IPS-20b (cell line): ENCODE measurements at regions not wholly inside any gene's neighbourhood (a gene's known extent, or its start where the extent isn't known, plus 50 kb on each side); places are given as distances from the start of the nearest gene placed in this dataset.
"Not testable (repeated sequence)": the region's sequence is repeated elsewhere in the genome, so short reads cannot be mapped to it uniquely, and the experiment has no call there.

ENCODE experiments used
- H3K27ac ChIP-seq: one replicate; pipeline ENCODE4 v1.5.1; 2013; ENCODE audit warnings: low read length
- H3K27me3 ChIP-seq: 2 replicates; pipeline ENCODE4 v1.6.1; 2013; ENCODE audit warnings: mild to moderate bottlenecking, low read length, inconsistent platforms; ENCODE audit not compliant: insufficient read depth
- H3K36me3 ChIP-seq: 2 replicates; pipeline ENCODE4 v1.6.1; 2013; ENCODE audit warnings: low read depth, mild to moderate bottlenecking, inconsistent platforms, low read length, moderate library complexity; ENCODE audit not compliant: insufficient read depth
- H3K4me1 ChIP-seq: 2 replicates; pipeline ENCODE4 v1.6.1; 2013; ENCODE audit warnings: mild to moderate bottlenecking, control low read depth, inconsistent platforms, low read length, moderate library complexity; ENCODE audit not compliant: insufficient read depth
- H3K4me3 ChIP-seq: 2 replicates; pipeline ENCODE4 v1.5.1; 2013; ENCODE audit warnings: mild to moderate bottlenecking, low read length, inconsistent platforms
- H3K9ac ChIP-seq: 2 replicates; pipeline ENCODE4 v1.6.1; 2013; ENCODE audit warnings: low read depth, mild to moderate bottlenecking, inconsistent platforms, low read length, moderate library complexity
- H3K9me3 ChIP-seq: 2 replicates; pipeline ENCODE4 v1.6.1; 2013; ENCODE audit warnings: mild to moderate bottlenecking, low read depth, low read length, inconsistent platforms; ENCODE audit not compliant: insufficient read depth

- not testable (repeated sequence) for H3K4me3 ChIP-seq, H3K9ac ChIP-seq, H3K27ac ChIP-seq, H3K36me3 ChIP-seq, H3K4me1 ChIP-seq, H3K27me3 ChIP-seq, H3K9me3 ChIP-seq
Measured at GRCh38 chr6:86731631-86732030, 205.7 kb upstream of the HTR1E start.

- not testable (repeated sequence) for H3K4me3 ChIP-seq, H3K36me3 ChIP-seq, H3K4me1 ChIP-seq, H3K27me3 ChIP-seq, H3K9ac ChIP-seq, H3K9me3 ChIP-seq, H3K27ac ChIP-seq
Measured at GRCh38 chr6:86730772-86731171, 206.6 kb upstream of the HTR1E start.

- peaks cover 9% of the 10 kb centered on the region; the same call in 1 of the 2 replicates for H3K9me3 ChIP-seq
- no peak overlapping the region for H3K27ac ChIP-seq
- no peaks in the 10 kb centered on the region for H3K36me3 ChIP-seq
- H3K9ac ChIP-seq = no peak overlapping the region
- H3K4me3 ChIP-seq = no peak overlapping the region
- H3K4me1 ChIP-seq = no peaks in the 10 kb centered on the region
- no peaks in the 10 kb centered on the region for H3K27me3 ChIP-seq
Measured at GRCh38 chr6:86730216-86730615, 207.1 kb upstream of the HTR1E start.

DNA sequence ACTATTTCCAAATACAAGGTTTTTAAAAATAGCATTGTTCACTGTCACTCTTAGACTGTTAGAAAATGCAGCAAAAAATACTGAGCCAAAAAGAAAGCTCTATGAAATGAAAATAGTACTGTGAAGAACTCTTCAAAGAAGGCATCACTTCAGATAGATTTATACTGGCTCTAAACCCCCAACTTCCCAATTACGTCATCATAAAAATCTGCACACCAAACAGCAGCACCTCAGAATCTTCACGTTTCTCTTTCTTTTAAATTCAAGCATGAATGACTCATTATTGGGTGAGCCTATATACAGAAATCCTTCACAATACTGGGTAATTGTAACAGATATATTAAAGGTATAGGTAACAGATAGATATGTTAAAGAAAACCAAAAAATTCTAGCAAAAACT lies 208.4 kb upstream of the HTR1E start:
- H3K4me1 ChIP-seq = no peaks in the 10 kb centered on the region
- peaks cover 9% of the 10 kb centered on the region; the same call in 1 of the 2 replicates for H3K9me3 ChIP-seq
- H3K27ac ChIP-seq = no peak overlapping the region
- H3K4me3 ChIP-seq = no peak overlapping the region
- no peaks in the 10 kb centered on the region for H3K36me3 ChIP-seq
- H3K27me3 ChIP-seq = no peaks in the 10 kb centered on the region
- no peak overlapping the region for H3K9ac ChIP-seq

GRCh38 chr6:86724695-86725094 lies 212.6 kb upstream of the HTR1E start:
- H3K4me3 ChIP-seq = no peak overlapping the region
- H3K27me3 ChIP-seq = no peaks in the 10 kb centered on the region
- peaks cover 1% of the 10 kb centered on the region; the same call in 1 of the 2 replicates for H3K9me3 ChIP-seq
- no peak overlapping the region for H3K27ac ChIP-seq
- no peaks in the 10 kb centered on the region for H3K4me1 ChIP-seq
- H3K9ac ChIP-seq = no peak overlapping the region
- no peaks in the 10 kb centered on the region for H3K36me3 ChIP-seq

DNA sequence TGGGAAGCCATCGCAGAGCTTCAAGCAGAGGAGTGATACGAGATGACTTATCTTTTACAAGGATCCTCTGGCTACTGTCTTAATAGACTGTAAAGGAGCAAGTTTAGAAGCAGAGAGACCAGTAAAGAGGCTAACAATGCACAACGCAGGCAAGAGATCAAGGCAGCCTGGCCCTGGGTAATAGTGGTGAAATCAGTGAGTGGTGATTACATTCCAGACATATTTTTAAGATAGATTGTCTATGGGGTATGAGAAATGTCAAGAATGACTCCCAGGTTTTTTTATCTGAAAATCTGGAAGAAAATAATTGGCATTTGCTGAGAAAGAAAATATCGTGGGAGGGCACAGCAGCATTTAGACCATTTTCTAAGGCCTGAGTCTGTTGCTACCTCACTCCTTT lies 213.6 kb upstream of the HTR1E start:
- H3K9me3 ChIP-seq = no peaks in the 10 kb centered on the region
- H3K27ac ChIP-seq = no peak overlapping the region
- H3K27me3 ChIP-seq = no peaks in the 10 kb centered on the region
- no peak overlapping the region for H3K4me3 ChIP-seq
- H3K36me3 ChIP-seq = no peaks in the 10 kb centered on the region
- H3K4me1 ChIP-seq = no peaks in the 10 kb centered on the region
- H3K9ac ChIP-seq = no peak overlapping the region

GRCh38 chr6:86723151-86723550 lies 214.2 kb upstream of the HTR1E start:
- H3K9ac ChIP-seq = no peak overlapping the region
- no peaks in the 10 kb centered on the region for H3K27me3 ChIP-seq
- no peaks in the 10 kb centered on the region for H3K9me3 ChIP-seq
- no peaks in the 10 kb centered on the region for H3K4me1 ChIP-seq
- H3K27ac ChIP-seq = no peak overlapping the region
- H3K4me3 ChIP-seq = no peak overlapping the region
- H3K36me3 ChIP-seq = no peaks in the 10 kb centered on the region

GRCh38 chr6:86722131-86722530 lies 215.2 kb upstream of the HTR1E start:
- Histone ChIP-seq H3K4me1 (no peaks in the 10 kb centered on the region), H3K9ac (no peak overlapping the region), H3K27ac (no peak overlapping the region), H3K4me3 (no peak overlapping the region), H3K9me3 (no peaks in the 10 kb centered on the region), H3K27me3 (no peaks in the 10 kb centered on the region), H3K36me3 (no peaks in the 10 kb centered on the region)

GRCh38 chr6:86715676-86716075 lies 221.7 kb upstream of the HTR1E start:
- H3K27ac ChIP-seq = no peak overlapping the region

DNA sequence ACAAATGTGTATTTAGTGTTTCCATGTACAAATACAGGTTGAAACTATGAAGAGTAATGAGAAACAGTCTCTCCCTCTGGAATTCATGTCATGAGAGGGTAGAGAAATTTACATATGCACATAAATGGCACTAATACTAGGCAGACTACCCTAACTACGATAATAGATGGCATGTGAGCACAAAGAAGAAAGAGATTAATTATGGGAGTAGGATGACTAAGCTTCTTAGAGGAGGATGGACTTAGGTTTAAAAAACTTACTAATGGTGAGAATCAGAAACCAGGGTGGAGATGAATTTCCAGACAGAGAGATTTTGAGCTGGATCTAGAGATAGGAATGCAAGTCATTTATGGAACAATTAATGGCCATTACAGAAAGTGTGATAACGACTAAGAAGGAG lies 225.3 kb upstream of the HTR1E start:
- no peaks in the 10 kb centered on the region for H3K9me3 ChIP-seq
- no peaks in the 10 kb centered on the region for H3K27me3 ChIP-seq
- H3K4me1 ChIP-seq = peaks cover 8% of the 10 kb centered on the region; the same call in 1 of the 2 replicates
- H3K27ac ChIP-seq = no peak overlapping the region
- no peak overlapping the region for H3K4me3 ChIP-seq
- no peak overlapping the region for H3K9ac ChIP-seq
- H3K36me3 ChIP-seq = no peaks in the 10 kb centered on the region

More at GRCh38 chr6:86715676-86716075, 221.7 kb upstream of the HTR1E start:
- no peaks in the 10 kb centered on the region for H3K36me3 ChIP-seq
- H3K9ac ChIP-seq = no peak overlapping the region
- peaks cover 8% of the 10 kb centered on the region; the same call in 1 of the 2 replicates for H3K4me1 ChIP-seq
- no peaks in the 10 kb centered on the region for H3K27me3 ChIP-seq
- H3K4me3 ChIP-seq = no peak overlapping the region
- H3K9me3 ChIP-seq = no peaks in the 10 kb centered on the region

DNA sequence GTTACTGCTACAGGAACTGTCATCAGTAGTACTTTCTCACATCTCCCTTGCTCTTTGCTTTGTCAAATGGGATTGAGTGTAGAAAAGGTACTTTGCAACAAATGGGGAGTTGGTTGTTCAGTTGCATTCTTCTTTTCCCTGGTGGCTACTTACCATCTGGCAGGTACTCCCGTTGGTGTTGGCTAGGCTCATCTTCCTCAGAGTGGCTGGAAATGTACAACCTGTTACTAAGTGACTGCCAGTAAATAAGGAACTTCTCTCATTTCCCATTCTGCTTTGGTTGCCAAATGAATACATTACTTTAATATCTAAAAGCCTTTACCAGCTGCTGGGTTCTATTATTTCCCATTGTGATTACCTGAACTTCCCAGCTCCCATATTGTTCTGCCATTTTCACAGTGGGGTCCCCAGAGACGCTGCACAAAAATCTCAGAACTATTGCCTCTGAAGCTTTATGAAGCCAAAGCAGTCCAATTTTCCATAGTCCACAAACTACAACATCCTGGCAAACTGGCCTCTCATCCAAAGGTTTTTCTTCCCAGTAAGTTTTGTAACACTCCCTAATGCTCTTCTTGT lies 229.7 kb upstream of the HTR1E start:
- H3K4me3 ChIP-seq = no peak overlapping the region
- peaks cover 12% of the 10 kb centered on the region; the same call in 1 of the 2 replicates for H3K4me1 ChIP-seq
- no peak overlapping the region for H3K9ac ChIP-seq
- H3K27ac ChIP-seq = no peak overlapping the region
- H3K9me3 ChIP-seq = no peaks in the 10 kb centered on the region
- no peaks in the 10 kb centered on the region for H3K27me3 ChIP-seq
- H3K36me3 ChIP-seq = no peaks in the 10 kb centered on the region

- H3K27ac ChIP-seq = no peak overlapping the region
- no peak overlapping the region for H3K4me3 ChIP-seq
- peaks cover 11% of the 10 kb centered on the region; the same call in 1 of the 2 replicates for H3K4me1 ChIP-seq
- no peaks in the 10 kb centered on the region for H3K27me3 ChIP-seq
- H3K9me3 ChIP-seq = no peaks in the 10 kb centered on the region
- no peak overlapping the region for H3K9ac ChIP-seq
- no peaks in the 10 kb centered on the region for H3K36me3 ChIP-seq
Measured at GRCh38 chr6:86706449-86706848, 230.9 kb upstream of the HTR1E start.
